ENCODE measurements at regions not wholly inside any gene's neighbourhood (a gene's known extent, or its start where the extent isn't known, plus 50 kb on each side); places are given as distances from the start of the nearest gene placed in this dataset.
A peak's percentile ranks its signal among the peaks of the same experiment; 100 is the strongest.

GRCh38 chr2:149744865-149745264, 157.3 kb upstream of the MMADHC start:
- Histone ChIP-seq H3K27ac (ENCODE audit: control insufficient read depth, insufficient read depth, low read length) (no peak overlapping the region), H3K4me2 (ENCODE audit: control insufficient read depth, extremely low read depth, insufficient read depth, low read depth, low read length) (no peak overlapping the region), H3K9ac (ENCODE audit: control insufficient read depth, extremely low read depth, insufficient read depth, low read length) (no peak overlapping the region), H4K20me1 (ENCODE audit: control insufficient read depth, extremely low read depth, insufficient read depth, low read length) (no peaks in the 10 kb centered on the region), H3K4me1 (ENCODE audit: control insufficient read depth, extremely low read depth, insufficient read depth, low read length) (peaks cover 36% of the 10 kb centered on the region), H3K36me3 (ENCODE audit: control insufficient read depth in 2 of 2, extremely low read depth in 1 of 2, insufficient read depth in 2 of 2, low read length in 2 of 2) (no peaks in the 10 kb centered on the region), H3K9me1 (ENCODE audit: control insufficient read depth, extremely low read depth, insufficient read depth, low read length) (no peaks in the 10 kb centered on the region), H3K79me2 (ENCODE audit: control insufficient read depth, insufficient read depth, low read length) (no peaks in the 10 kb centered on the region), H3K4me3 (ENCODE audit: control insufficient read depth in 2 of 3, extremely low read depth in 1 of 3, insufficient read depth in 2 of 3, low read depth in 1 of 3, low read length in 3 of 3) (no peak overlapping the region), H3K9me3 (ENCODE audit: control insufficient read depth, low read depth, low read length) (no peaks in the 10 kb centered on the region), H2AFZ (ENCODE audit: control insufficient read depth, low read length) (no peak overlapping the region), H3K27me3 (ENCODE audit: control insufficient read depth, extremely low read depth, insufficient read depth, low read length) (no peaks in the 10 kb centered on the region)
- no peak for FAIRE-seq
- TF ChIP-seq EZH2 (IDR thresholded peaks at IDR 0.05; ENCODE audit: low read length) (no peak), CTCF (optimal IDR thresholded peaks at IDR 0.05 in 1 of 3, IDR thresholded peaks at IDR 0.05 in 1 of 3, conservative IDR thresholded peaks at IDR 0.05 in 1 of 3; ENCODE audit: extremely low read depth in 1 of 3, insufficient read depth in 2 of 3, low read length in 3 of 3) (no peak)
- dilution Hi-C loops (cut with MboI; ENCODE audit: extremely low pct_ligation_motif_present, low sequenced_read_pairs) = no loop called here
- no peak for DNase-seq (ENCODE audit: low read depth, low spot score)

- H3K4me2 ChIP-seq (ENCODE audit: control insufficient read depth, extremely low read depth, insufficient read depth, low read depth, low read length) = no peak overlapping the region
- no peaks in the 10 kb centered on the region for H3K27me3 ChIP-seq (ENCODE audit: control insufficient read depth, extremely low read depth, insufficient read depth, low read length)
- H3K79me2 ChIP-seq (ENCODE audit: control insufficient read depth, insufficient read depth, low read length) = no peaks in the 10 kb centered on the region
- dilution Hi-C loops (cut with MboI; ENCODE audit: extremely low pct_ligation_motif_present, low sequenced_read_pairs) = no loop called here
- H2AFZ ChIP-seq (ENCODE audit: control insufficient read depth, low read length) = no peak overlapping the region
- no peak for TF ChIP-seq EZH2 (IDR thresholded peaks at IDR 0.05; ENCODE audit: low read length)
- peak in 1 of 3 experiments; percentile 14 for TF ChIP-seq CTCF (optimal IDR thresholded peaks at IDR 0.05 in 1 of 3, IDR thresholded peaks at IDR 0.05 in 1 of 3, conservative IDR thresholded peaks at IDR 0.05 in 1 of 3; ENCODE audit: extremely low read depth in 1 of 3, insufficient read depth in 2 of 3, low read length in 3 of 3)
- H3K27ac ChIP-seq (ENCODE audit: control insufficient read depth, insufficient read depth, low read length) = peak overlapping the region; percentile 19
- no peaks in the 10 kb centered on the region for H3K9me1 ChIP-seq (ENCODE audit: control insufficient read depth, extremely low read depth, insufficient read depth, low read length)
- H3K9ac ChIP-seq (ENCODE audit: control insufficient read depth, extremely low read depth, insufficient read depth, low read length) = no peak overlapping the region
- H3K4me1 ChIP-seq (ENCODE audit: control insufficient read depth, extremely low read depth, insufficient read depth, low read length) = peaks cover 44% of the 10 kb centered on the region
- no peaks in the 10 kb centered on the region for H4K20me1 ChIP-seq (ENCODE audit: control insufficient read depth, extremely low read depth, insufficient read depth, low read length)
- FAIRE-seq = no peak
- no peaks in the 10 kb centered on the region for H3K9me3 ChIP-seq (ENCODE audit: control insufficient read depth, low read depth, low read length)
- H3K36me3 ChIP-seq (ENCODE audit: control insufficient read depth in 2 of 2, extremely low read depth in 1 of 2, insufficient read depth in 2 of 2, low read length in 2 of 2) = no peaks in the 10 kb centered on the region
- H3K4me3 ChIP-seq (ENCODE audit: control insufficient read depth in 2 of 3, extremely low read depth in 1 of 3, insufficient read depth in 2 of 3, low read depth in 1 of 3, low read length in 3 of 3) = no peak overlapping the region
- peak; percentile 55 for DNase-seq (ENCODE audit: low read depth, low spot score)
Measured at GRCh38 chr2:149743842-149744448, 156.4 kb upstream of the MMADHC start.

All from keratinocyte (primary cell).